Lung (tissue), 11 donors: ENCODE measurements at regions not wholly inside any gene's neighbourhood (a gene's known extent, or its start where the extent isn't known, plus 50 kb on each side); places are given as distances from the start of the nearest gene placed in this dataset.

Source experiments
- ATAC-seq: fragments of 200-7000 bp; cut with Tn5 transposase; one replicate; pipeline ENCODE4 v1.9.1; 2020; ENCODE audit warnings: moderate number of reproducible peaks; ENCODE audit not compliant: insufficient read depth, low FRiP score
- DNase-seq, 3 donors: peaks; one replicate each; pipeline ENCODE4 v3.0.0-alpha.2; 2013 to 2017
- H3K27ac ChIP-seq, 2 donors: one replicate each; pipeline ENCODE4 v1.5.1; 2013; ENCODE audit warnings: mild to moderate bottlenecking in 2 of 2, moderate library complexity in 2 of 2, control low read depth in 1 of 2, inconsistent platforms in 1 of 2, low read depth in 1 of 2, low read length in 1 of 2
- H3K27me3 ChIP-seq, 3 donors: one replicate each; pipeline ENCODE4 v1.5.1; 2013; ENCODE audit warnings: low read length in 2 of 3; ENCODE audit not compliant: control insufficient read depth in 3 of 3, insufficient read depth in 3 of 3
- H3K36me3 ChIP-seq, 4 donors: one replicate each; pipeline ENCODE4 v1.5.1; 2013; ENCODE audit warnings: low read length in 4 of 4, mild to moderate bottlenecking in 1 of 4, moderate library complexity in 1 of 4; ENCODE audit not compliant: control insufficient read depth in 4 of 4, insufficient read depth in 4 of 4
- H3K4me1 ChIP-seq, 5 donors: one replicate each; pipeline ENCODE4 v1.5.1; 2013; ENCODE audit warnings: low read length in 5 of 5, mild to moderate bottlenecking in 2 of 5, moderate library complexity in 1 of 5; ENCODE audit not compliant: control insufficient read depth in 5 of 5, insufficient read depth in 5 of 5
- H3K4me3 ChIP-seq: one replicate; pipeline ENCODE4 v1.5.1; 2013; ENCODE audit warnings: mild to moderate bottlenecking, control low read depth, moderate library complexity
- H3K9ac ChIP-seq, 2 donors: one replicate each; pipeline ENCODE4 v1.5.1; 2013; ENCODE audit warnings: low read length in 2 of 2, control low read depth in 1 of 2; ENCODE audit not compliant: insufficient read depth in 1 of 2
- H3K9me3 ChIP-seq, 4 donors: one replicate each; pipeline ENCODE4 v1.5.1; 2013; ENCODE audit warnings: low read length in 3 of 4, mild to moderate bottlenecking in 1 of 4, moderate library complexity in 1 of 4; ENCODE audit not compliant: control insufficient read depth in 4 of 4, insufficient read depth in 3 of 4
- CTCF ChIP-seq: IDR thresholded peaks from 2 replicates; pipeline ENCODE4 v1.5.1; 2012; ENCODE audit warnings: mild to moderate bottlenecking; ENCODE audit errors: control extremely low read depth, extremely low read depth
- WGBS, 2 donors: extraction: QIAGEN DNeasy Blood & Tissue Kit; methylation state at CpG; one replicate each; pipeline ENCODE4 v1.1.7; 2013; 5-methylcytosine and 5-hydroxymethylcytosine counted together
- donor health status: control.
- donor health status: control.
- donor health status: Bipolar disorder and iron deficiency.
- donor health status: healthy.
- donor health status: DM: yes; HTN: yes; CAD: no.

GRCh38 chr22:34781681-34782080, 284.3 kb upstream of the ISX start:
- H3K4me3 ChIP-seq = no peak overlapping the region
- no peak overlapping the region for H3K27ac ChIP-seq
- ATAC-seq = no peak
- TF ChIP-seq CTCF = no peak
- no peak for DNase-seq
- no peaks in the 10 kb centered on the region for H3K36me3 ChIP-seq
- H3K4me1 ChIP-seq = no peaks in the 10 kb centered on the region
- H3K27me3 ChIP-seq = no peaks in the 10 kb centered on the region
- H3K9ac ChIP-seq = no peak overlapping the region
- peaks cover 0 to 6% (median 0%) of the 10 kb centered on the region in 4 donors for H3K9me3 ChIP-seq

GRCh38 chr22:34783436-34783835, 282.5 kb upstream of the ISX start:
- TF ChIP-seq CTCF = no peak
- Histone ChIP-seq H3K27ac (no peak overlapping the region), H3K36me3 (no peaks in the 10 kb centered on the region), H3K27me3 (no peaks in the 10 kb centered on the region), H3K4me3 (no peak overlapping the region), H3K9me3 (no peaks in the 10 kb centered on the region), H3K9ac (no peak overlapping the region), H3K4me1 (no peaks in the 10 kb centered on the region)
- WGBS, 2 donors = 70 to 73% methylated on average over 5 of the region's 5 CpGs
- DNase-seq (no peak), ATAC-seq (no peak)

- ATAC-seq = no peak
- TF ChIP-seq CTCF = no peak
- Histone ChIP-seq H3K4me1 (no peaks in the 10 kb centered on the region), H3K36me3 (no peaks in the 10 kb centered on the region), H3K27me3 (no peaks in the 10 kb centered on the region), H3K9me3 (peaks cover 0 to 5% (median 0%) of the 10 kb centered on the region in 4 donors), H3K27ac (no peak overlapping the region), H3K9ac (no peak overlapping the region), H3K4me3 (no peak overlapping the region)
- DNase-seq = no peak
- WGBS, 2 donors = 9 to 12% methylated on average over 3 of the region's 3 CpGs
Observed at GRCh38 chr22:34784056-34784455, 281.9 kb upstream of the ISX start.

- Histone ChIP-seq H3K27me3 (no peaks in the 10 kb centered on the region), H3K4me1 (no peaks in the 10 kb centered on the region), H3K9me3 (peaks cover 0 to 4% (median under 1%) of the 10 kb centered on the region in 4 donors), H3K4me3 (no peak overlapping the region), H3K9ac (no peak overlapping the region), H3K27ac (no peak overlapping the region), H3K36me3 (no peaks in the 10 kb centered on the region)
- no peak for TF ChIP-seq CTCF
- WGBS, 2 donors = 67 to 87% methylated on average over 5 of the region's 5 CpGs
- no peak for DNase-seq
- no peak for ATAC-seq
Observed at GRCh38 chr22:34797826-34798225, 268.1 kb upstream of the ISX start.
